GM12878 (cell line): ENCODE measurements at regions not wholly inside any gene's neighbourhood (a gene's known extent, or its start where the extent isn't known, plus 50 kb on each side); places are given as distances from the start of the nearest gene placed in this dataset.

Experiments
- ATAC-seq: fragments of 200-7000 bp; cut with Tn5 transposase; 3 replicates; pipeline ENCODE4 v1.9.1; 2020; ENCODE audit warnings: mild to moderate bottlenecking, moderate library complexity
- BruUV-seq: library from RNA; stranded (reverse); fragments of 400-500 nt; replicated peaks from 2 replicates; lab custom pipeline; 2021; lab: Mats Ljungman, UMichigan
- CTCF ChIA-PET: fragments of 300-600 bp; sonication (Branson Sonifier 250); formaldehyde crosslinking; extraction: SDS; loops from one replicate; lab custom pipeline; 2021; ENCODE audit warnings: inconsistent platforms; lab: Yijun Ruan, JAX
- POLR2A ChIA-PET: fragments of 350-600 bp; formaldehyde crosslinking; extraction: SDS; loops from one replicate; lab custom pipeline; 2021; ENCODE audit warnings: inconsistent platforms; lab: Charles Lee
- RAD21 ChIA-PET: fragments of 300-600 bp; sonication (Branson Sonifier 250); formaldehyde crosslinking; loops from one replicate; lab custom pipeline; 2023; ENCODE audit warnings: antibody characterized with exemption; ENCODE audit not compliant: unreplicated experiment; lab: Charles Lee
- SMC1A ChIA-PET: fragments of 300-600 bp; sonication (Branson Sonifier 250); formaldehyde crosslinking; loops from one replicate; lab custom pipeline; 2023; ENCODE audit not compliant: unreplicated experiment, uncharacterized antibody; lab: Charles Lee
- DNase-seq: peaks from one replicate; pipeline ENCODE4 v3.0.0-alpha.2; 2011; ENCODE audit warnings: low read depth, low spot score
- FAIRE-seq: peaks from 3 replicates; lab custom pipeline; 2011; peaks lifted over from hg19 to GRCh38; lab: Jason Lieb, UNC
- H2AFZ ChIP-seq: 2 replicates; pipeline ENCODE4 v1.6.0; 2011; ENCODE audit warnings: low read depth, low read length, control low read depth; ENCODE audit not compliant: control insufficient read depth
- H3K27ac ChIP-seq: 2 replicates; pipeline ENCODE4 v1.5.1; 2011; ENCODE audit warnings: control low read depth; ENCODE audit not compliant: control insufficient read depth, insufficient read depth
- H3K27me3 ChIP-seq, 2 experiments: replicated peaks in 1 of 2; 2 replicates each; pipeline versions ENCODE4 v1.6.0 to v1.6.1; 2011; ENCODE audit warnings: low read length in 1 of 2; ENCODE audit not compliant: control insufficient read depth in 2 of 2, insufficient read depth in 2 of 2
- H3K36me3 ChIP-seq, 2 experiments: 2 replicates each; pipeline ENCODE4 v1.5.1; 2011; ENCODE audit warnings: low read length in 1 of 2; ENCODE audit not compliant: control insufficient read depth in 2 of 2, insufficient read depth in 2 of 2
- H3K4me1 ChIP-seq: 2 replicates; pipeline ENCODE4 v1.6.1; 2011; ENCODE audit warnings: mild to moderate bottlenecking, low read length, moderate library complexity, mixed read lengths; ENCODE audit not compliant: control insufficient read depth, insufficient read depth
- H3K4me2 ChIP-seq: 2 replicates; pipeline ENCODE4 v1.6.0; 2011; ENCODE audit warnings: control low read depth; ENCODE audit not compliant: control insufficient read depth, insufficient read depth
- H3K4me3 ChIP-seq: fragments of 200-600 bp; sonication (generic); 2 replicates; pipeline ENCODE4 v1.5.1; 2016
- H3K79me2 ChIP-seq: 2 replicates; pipeline ENCODE4 v1.6.0; 2011; ENCODE audit warnings: low read length; ENCODE audit not compliant: control insufficient read depth, insufficient read depth
- H3K9ac ChIP-seq: 2 replicates; pipeline ENCODE4 v1.8.0; 2011; ENCODE audit warnings: low read length, control low read depth, mixed read lengths; ENCODE audit not compliant: control insufficient read depth, insufficient read depth
- H3K9me3 ChIP-seq: replicated peaks from 3 replicates; pipeline ENCODE4 v1.5.1; 2011; ENCODE audit warnings: mild to moderate bottlenecking, low read length; ENCODE audit not compliant: control insufficient read depth, insufficient read depth
- H4K20me1 ChIP-seq: 2 replicates; pipeline ENCODE4 v1.6.0; 2011; ENCODE audit not compliant: control insufficient read depth, insufficient read depth
- ASH2L ChIP-seq: fragments of 300-600, 200-600 bp; sonication (generic); IDR thresholded peaks from 2 replicates; pipeline ENCODE4 v1.6.1; 2017; ENCODE audit warnings: low read depth, mild to moderate bottlenecking, borderline replicate concordance
- BCLAF1 ChIP-seq: fragments of 450-650 bp; IDR thresholded peaks from 2 replicates; pipeline ENCODE4 v1.6.1; 2017; ENCODE audit warnings: antibody characterized with exemption, mild to moderate bottlenecking, moderate library complexity
- CREB1 ChIP-seq: IDR thresholded peaks from 2 replicates; pipeline ENCODE4 v1.6.1; 2012; ENCODE audit warnings: low read depth, mild to moderate bottlenecking, inconsistent platforms
- FOS ChIP-seq: IDR thresholded peaks from 3 replicates; pipeline ENCODE4 v1.6.1; 2011; ENCODE audit warnings: borderline replicate concordance; ENCODE audit not compliant: insufficient read length; ENCODE audit errors: extremely low read depth
- GATAD2B ChIP-seq: fragments of 450-650 bp; conservative IDR thresholded peaks from 2 replicates; pipeline ENCODE4 v1.6.1; 2017; ENCODE audit warnings: low read depth, mild to moderate bottlenecking, moderate library complexity
- HCFC1 ChIP-seq: fragments of 150-350 bp; IDR thresholded peaks from 2 replicates; pipeline ENCODE4 v1.6.1; 2014; ENCODE audit warnings: low read length
- IRF4 ChIP-seq: IDR thresholded peaks from 2 replicates; pipeline ENCODE4 v1.6.1; 2011; ENCODE audit warnings: low read depth, low read length
- JUND ChIP-seq: IDR thresholded peaks from 2 replicates; pipeline ENCODE4 v1.6.1; 2012; ENCODE audit warnings: low read depth, mild to moderate bottlenecking, low read length, improper control_type of control experiment, moderate library complexity
- LARP7 ChIP-seq: fragments of 450-650 bp; IDR thresholded peaks from 2 replicates; pipeline ENCODE4 v1.6.1; 2017; ENCODE audit warnings: mild to moderate bottlenecking
- POLR2AphosphoS5 ChIP-seq: IDR thresholded peaks from 2 replicates; pipeline ENCODE4 v1.6.1; 2011; ENCODE audit warnings: mild to moderate bottlenecking, low read length, inconsistent platforms
- SIX5 ChIP-seq: IDR thresholded peaks from 2 replicates; pipeline ENCODE4 v1.6.1; 2011; ENCODE audit warnings: mild to moderate bottlenecking, low read depth, low read length, moderate library complexity; ENCODE audit not compliant: severe bottlenecking
- SMARCA5 ChIP-seq: fragments of 450-650 bp; IDR thresholded peaks from 2 replicates; pipeline ENCODE4 v1.6.1; 2017; ENCODE audit warnings: mild to moderate bottlenecking
- SREBF2 ChIP-seq: IDR thresholded peaks from 2 replicates; pipeline ENCODE4 v1.6.1; 2012; ENCODE audit warnings: mild to moderate bottlenecking, low read length
- SRF ChIP-seq, 2 experiments: IDR thresholded peaks; 2 replicates each; pipeline ENCODE4 v1.6.1; 2011; ENCODE audit warnings: low read depth in 2 of 2, low read length in 2 of 2, mild to moderate bottlenecking in 1 of 2, moderate library complexity in 1 of 2
- SUPT20H ChIP-seq: IDR thresholded peaks from 2 replicates; pipeline ENCODE4 v1.6.1; 2011; ENCODE audit warnings: low read depth, mild to moderate bottlenecking, low read length, moderate library complexity, borderline replicate concordance; ENCODE audit not compliant: control insufficient read depth
- TCF12 ChIP-seq: IDR thresholded peaks from 2 replicates; pipeline ENCODE4 v1.6.1; 2011; ENCODE audit warnings: low read depth, mild to moderate bottlenecking, low read length
- ZNF207 ChIP-seq: fragments of 450-650 bp; IDR thresholded peaks from 2 replicates; pipeline ENCODE4 v1.6.1; 2014; ENCODE audit warnings: antibody characterized with exemption, mild to moderate bottlenecking, borderline replicate concordance
- whole genome bisulfite sequencing: methylation state at CpG from one replicate; pipeline ENCODE4 v1.1.6; 2016; ENCODE audit warnings: low lambda C conversion rate; ENCODE audit not compliant: insufficient replicate concordance, insufficient coverage; ENCODE audit errors: missing lambda C conversion rate; 5-methylcytosine and 5-hydroxymethylcytosine counted together
- in situ Hi-C: fragments of 300-500 bp; cut with MboI; formaldehyde crosslinking; loops from 9 replicates; pipeline ENCODE4 v1.14.3; 2018; ENCODE audit warnings: mixed read lengths
- intact Hi-C: fragments of 100-400 bp; cut with micrococcal nuclease; formaldehyde crosslinking; loops from one replicate; pipeline ENCODE4 v1.14.2; 2022; ENCODE audit not compliant: unreplicated experiment

- FAIRE-seq = no peak
- 12% methylated on average over 5 of the region's 5 CpGs for WGBS
- H2AFZ ChIP-seq = no peak overlapping the region
Measured at GRCh38 chr4:155530857-155531256, 135.8 kb upstream of the GUCY1A1 start.

DNA sequence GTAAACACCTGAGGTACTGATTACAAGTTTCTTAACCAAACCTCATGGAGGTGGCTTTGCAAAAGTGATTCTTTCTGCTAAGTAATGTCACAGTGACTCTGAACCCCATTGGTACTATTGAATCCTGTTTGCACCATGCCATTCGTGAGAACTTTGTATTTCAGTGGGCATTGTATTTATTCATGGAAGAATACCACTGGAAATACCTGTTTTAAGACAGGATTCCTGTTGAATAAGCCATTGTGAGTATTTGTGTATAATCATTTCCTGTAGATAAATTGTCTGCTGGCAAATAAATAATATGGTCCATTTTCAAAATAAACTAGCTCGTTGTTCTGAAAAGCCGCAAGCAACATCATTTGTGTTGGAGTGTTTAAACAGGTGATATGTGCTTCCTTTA, 136.4 kb upstream of the GUCY1A1 start:
- in situ Hi-C loops = no loop called here
- no peak overlapping the region for H3K27ac ChIP-seq
- WGBS = 20% methylated on average over 3 of the region's 3 CpGs
- TF ChIP-seq TCF12 (no peak), SUPT20H (no peak), IRF4 (no peak), LARP7 (no peak), POLR2AphosphoS5 (no peak), JUND (no peak), SMARCA5 (no peak), CREB1 (no peak), GATAD2B (no peak), SRF (IDR thresholded peaks at IDR 0.05; ENCODE audit: low read depth in 2 of 2, low read length in 2 of 2) (no peak), BCLAF1 (no peak), SIX5 (no peak), FOS (no peak), SREBF2 (no peak), ZNF207 (no peak), HCFC1 (no peak)

More at GRCh38 chr4:155530857-155531256, 135.8 kb upstream of the GUCY1A1 start:
- no peak overlapping the region for H3K27ac ChIP-seq
- H3K9ac ChIP-seq = no peak overlapping the region
- no peak for TF ChIP-seq ASH2L
- TF ChIP-seq, all 136 proteins: peak for 0
- Histone ChIP-seq H3K27me3 (no peaks in the 10 kb centered on the region), H3K4me1 (no peaks in the 10 kb centered on the region), H3K4me3 (no peak overlapping the region), H3K9me3 (no peaks in the 10 kb centered on the region), H3K36me3 (no peaks in the 10 kb centered on the region), H3K79me2 (no peaks in the 10 kb centered on the region), H3K4me2 (no peak overlapping the region), H4K20me1 (no peaks in the 10 kb centered on the region)
- ATAC-seq (no peak), DNase-seq (no peak)
- in situ Hi-C loops = no loop called here
- intact Hi-C loops = no loop called here
- ChIA-PET SMC1A (interaction anchor here (0.6 to 3.1 kb wide), 11 partner anchors 9 to 256 kb away, joined by 3 to 28 read pairs (median 4); partner anchors contain the start of gene GUCY1A1), CTCF (interaction anchor here (0.7 to 5.2 kb wide), 6 partner anchors 9 to 258 kb away, joined by 3 to 75 read pairs (median 3); no protein-coding TSS in a partner anchor), RAD21 (interaction anchor here (0.9 to 3.0 kb wide), 6 partner anchors 40 to 253 kb away, joined by 3 to 18 read pairs (median 4); partner anchors contain the start of gene GUCY1A1), POLR2A (interaction anchor here (0.6 kb wide), 1 partner anchor 203 kb away, joined by 3 read pairs; no protein-coding TSS in a partner anchor)
- BruUV-seq = no TSS peak

More for the DNA sequence above, 136.4 kb upstream of the GUCY1A1 start:
- H3K9me3 ChIP-seq = no peaks in the 10 kb centered on the region
- no peak for ATAC-seq
- ChIA-PET CTCF (interaction anchor here (0.8 to 5.2 kb wide), 6 partner anchors 9 to 258 kb away, joined by 3 to 75 read pairs (median 10); no protein-coding TSS in a partner anchor), POLR2A (interaction anchor here (0.6 to 1.1 kb wide), 2 partner anchors 203 to 249 kb away, joined by 3 read pairs; no protein-coding TSS in a partner anchor), RAD21 (interaction anchor here (1.0 to 5.1 kb wide), 12 partner anchors 10 to 259 kb away, joined by 4 to 35 read pairs (median 10); partner anchors contain the start of genes GUCY1A1 and GUCY1B1), SMC1A (interaction anchor here (0.6 to 3.1 kb wide), 19 partner anchors 10 to 257 kb away, joined by 3 to 28 read pairs (median 7); partner anchors contain the start of gene GUCY1A1)
- H3K4me1 ChIP-seq = no peaks in the 10 kb centered on the region
- no TSS peak for BruUV-seq
- intact Hi-C loops = no loop called here
- H4K20me1 ChIP-seq = no peaks in the 10 kb centered on the region
- no peak overlapping the region for H2AFZ ChIP-seq
- H3K36me3 ChIP-seq = no peaks in the 10 kb centered on the region
- no peak for FAIRE-seq
- H3K4me2 ChIP-seq = no peak overlapping the region
- peaks cover 0 to 3% of the 10 kb centered on the region in 2 experiments; a peak in 1 of 4 replicates for H3K27me3 ChIP-seq
- no peak overlapping the region for H3K9ac ChIP-seq
- no peak for DNase-seq
- H3K4me3 ChIP-seq = no peak overlapping the region
- H3K79me2 ChIP-seq = no peaks in the 10 kb centered on the region
